ENCODE measurements at regions not wholly inside any gene's neighbourhood (a gene's known extent, or its start where the extent isn't known, plus 50 kb on each side); places are given as distances from the start of the nearest gene placed in this dataset.

DNA sequence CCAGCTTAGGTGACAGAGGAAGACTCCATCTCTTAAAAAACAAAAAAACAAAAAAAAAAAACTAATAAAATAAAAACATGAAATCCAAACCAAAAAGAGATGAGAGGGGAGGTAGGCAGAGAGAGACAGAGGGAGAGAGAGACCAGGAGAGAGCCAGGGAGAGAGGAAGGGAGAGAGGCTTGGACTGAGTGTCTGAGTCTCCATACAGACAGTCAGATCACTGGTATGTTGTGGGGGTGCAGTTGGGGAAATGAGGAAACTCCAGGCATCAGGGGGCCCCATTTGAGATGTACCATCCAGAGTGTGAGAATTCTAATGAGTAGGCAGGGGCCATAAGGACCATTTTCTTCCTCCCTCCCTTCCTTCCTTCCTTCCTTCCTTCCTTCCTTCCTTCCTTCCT lies 53.1 kb upstream of the SEPTIN5 start:
- TF ChIP-seq, protein P1, sequence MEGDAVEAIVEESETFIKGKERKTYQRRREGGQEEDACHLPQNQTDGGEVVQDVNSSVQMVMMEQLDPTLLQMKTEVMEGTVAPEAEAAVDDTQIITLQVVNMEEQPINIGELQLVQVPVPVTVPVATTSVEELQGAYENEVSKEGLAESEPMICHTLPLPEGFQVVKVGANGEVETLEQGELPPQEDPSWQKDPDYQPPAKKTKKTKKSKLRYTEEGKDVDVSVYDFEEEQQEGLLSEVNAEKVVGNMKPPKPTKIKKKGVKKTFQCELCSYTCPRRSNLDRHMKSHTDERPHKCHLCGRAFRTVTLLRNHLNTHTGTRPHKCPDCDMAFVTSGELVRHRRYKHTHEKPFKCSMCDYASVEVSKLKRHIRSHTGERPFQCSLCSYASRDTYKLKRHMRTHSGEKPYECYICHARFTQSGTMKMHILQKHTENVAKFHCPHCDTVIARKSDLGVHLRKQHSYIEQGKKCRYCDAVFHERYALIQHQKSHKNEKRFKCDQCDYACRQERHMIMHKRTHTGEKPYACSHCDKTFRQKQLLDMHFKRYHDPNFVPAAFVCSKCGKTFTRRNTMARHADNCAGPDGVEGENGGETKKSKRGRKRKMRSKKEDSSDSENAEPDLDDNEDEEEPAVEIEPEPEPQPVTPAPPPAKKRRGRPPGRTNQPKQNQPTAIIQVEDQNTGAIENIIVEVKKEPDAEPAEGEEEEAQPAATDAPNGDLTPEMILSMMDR (IDR thresholded peaks at IDR 0.05) = no peak
- no peak for TF ChIP-seq POLR2A (IDR thresholded peaks at IDR 0.05)
